Large intestine (tissue), 3 donors: ENCODE measurements at regions not wholly inside any gene's neighbourhood (a gene's known extent, or its start where the extent isn't known, plus 50 kb on each side); places are given as distances from the start of the nearest gene placed in this dataset.
"Not testable (repeated sequence)": the region's sequence is repeated elsewhere in the genome, so short reads cannot be mapped to it uniquely, and the experiment has no call there.

Experiments used
- DNase-seq, 2 donors: peaks; one replicate each; pipeline versions ENCODE4 v3.0.0 to v3.0.0-alpha.2; 2013
- H3K27ac ChIP-seq: one replicate; pipeline ENCODE4 v1.5.1; 2013; ENCODE audit warnings: low read length
- H3K27me3 ChIP-seq: 2 replicates; pipeline ENCODE4 v1.6.1; 2013; ENCODE audit warnings: low read length; ENCODE audit not compliant: control insufficient read depth, insufficient read depth
- H3K36me3 ChIP-seq: 2 replicates; pipeline ENCODE4 v1.6.1; 2013; ENCODE audit warnings: low read length; ENCODE audit not compliant: control insufficient read depth, insufficient read depth
- H3K4me1 ChIP-seq: one replicate; pipeline ENCODE4 v1.6.1; 2013; ENCODE audit warnings: low read length; ENCODE audit not compliant: control insufficient read depth, insufficient read depth
- H3K4me3 ChIP-seq: one replicate; pipeline ENCODE4 v1.5.1; 2013; ENCODE audit warnings: low read length
- H3K9me3 ChIP-seq: one replicate; pipeline ENCODE4 v1.6.1; 2013; ENCODE audit warnings: mild to moderate bottlenecking, low read depth, low read length, moderate library complexity; ENCODE audit not compliant: control insufficient read depth
- WGBS: methylation state at CpG from one replicate; pipeline ENCODE4 v1.1.5; 2013; ENCODE audit warnings: low lambda C conversion rate; ENCODE audit not compliant: insufficient coverage; 5-methylcytosine and 5-hydroxymethylcytosine counted together

DNA sequence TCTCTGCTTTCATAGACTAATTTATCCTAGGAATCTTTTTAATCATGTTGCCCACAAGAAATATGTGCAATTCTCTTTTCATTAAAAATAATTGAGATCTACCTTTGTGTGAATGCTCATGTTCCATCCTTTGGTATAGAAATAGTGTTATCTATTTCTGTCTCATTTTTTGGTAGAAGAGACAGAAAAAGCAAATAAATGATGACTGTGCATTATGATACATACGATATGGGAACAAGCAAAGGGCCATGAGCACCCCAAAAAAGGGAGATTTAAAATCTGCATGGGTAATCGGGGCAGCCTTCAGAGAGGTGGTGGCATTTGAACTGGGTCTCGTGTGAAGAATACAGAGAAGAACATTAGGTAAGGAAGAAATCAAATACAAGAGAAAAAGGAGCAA lies 1197.5 kb upstream of the AUTS2 start:
- WGBS, result 93% methylated on average over 3 of the region's 3 CpGs
- H3K27me3 ChIP-seq, result no peaks in the 10 kb centered on the region
- no peaks in the 10 kb centered on the region for H3K9me3 ChIP-seq
- H3K36me3 ChIP-seq, result no peaks in the 10 kb centered on the region
- no peak for DNase-seq
- no peaks in the 10 kb centered on the region for H3K4me1 ChIP-seq
- H3K4me3 ChIP-seq, result no peak overlapping the region
- no peak overlapping the region for H3K27ac ChIP-seq

DNA sequence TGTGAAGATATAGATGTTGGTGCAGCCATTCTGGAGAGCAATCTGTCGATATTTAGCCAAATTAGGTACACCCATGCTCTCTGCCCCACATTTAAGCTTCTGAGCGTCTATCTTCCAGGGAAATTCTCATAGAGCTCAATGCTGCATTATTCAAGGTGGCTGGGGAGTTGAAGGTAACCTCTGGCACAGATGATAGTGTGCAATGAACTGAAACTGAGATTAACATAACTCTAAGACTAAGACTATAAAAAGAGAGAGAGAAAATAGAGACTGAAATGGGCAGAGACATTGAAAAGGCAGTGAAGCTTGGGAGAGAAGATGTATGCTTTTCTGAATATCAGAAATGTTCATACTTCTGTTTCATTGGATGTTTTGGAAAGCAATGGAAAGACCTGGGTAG lies 1197.0 kb upstream of the AUTS2 start:
- no peaks in the 10 kb centered on the region for H3K27me3 ChIP-seq
- H3K27ac ChIP-seq, result no peak overlapping the region
- H3K9me3 ChIP-seq, result no peaks in the 10 kb centered on the region
- no peak for DNase-seq
- no peaks in the 10 kb centered on the region for H3K36me3 ChIP-seq
- no peaks in the 10 kb centered on the region for H3K4me1 ChIP-seq
- WGBS, result no CpG with 5 or more reads among the region's 2 CpGs
- H3K4me3 ChIP-seq, result no peak overlapping the region

DNA sequence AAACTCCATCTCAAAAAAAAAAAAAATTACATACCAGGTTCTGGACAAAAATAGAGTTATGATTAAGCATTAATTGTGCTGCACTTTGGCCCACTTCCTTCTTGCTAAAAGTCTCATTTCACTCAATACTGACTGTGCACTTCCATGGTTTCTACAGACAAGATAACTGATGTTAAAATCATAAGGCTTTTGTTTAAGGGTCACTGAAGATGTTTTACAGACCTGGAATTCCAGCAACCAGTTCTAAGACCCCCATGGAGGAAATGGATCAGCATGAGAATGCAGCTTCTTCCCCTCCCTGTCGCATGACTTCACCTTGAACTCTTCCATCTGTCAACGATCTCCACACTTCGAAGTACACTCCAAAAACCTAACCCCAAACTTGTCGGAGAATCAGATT lies 1191.8 kb upstream of the AUTS2 start:
- H3K4me3 ChIP-seq, result no peak overlapping the region
- DNase-seq, result no peak
- H3K36me3 ChIP-seq, result no peaks in the 10 kb centered on the region
- H3K27ac ChIP-seq, result no peak overlapping the region
- H3K4me1 ChIP-seq, result no peaks in the 10 kb centered on the region
- no peaks in the 10 kb centered on the region for H3K9me3 ChIP-seq
- no peaks in the 10 kb centered on the region for H3K27me3 ChIP-seq
- 75% methylated on average over 1 of the region's 4 CpGs for WGBS

DNA sequence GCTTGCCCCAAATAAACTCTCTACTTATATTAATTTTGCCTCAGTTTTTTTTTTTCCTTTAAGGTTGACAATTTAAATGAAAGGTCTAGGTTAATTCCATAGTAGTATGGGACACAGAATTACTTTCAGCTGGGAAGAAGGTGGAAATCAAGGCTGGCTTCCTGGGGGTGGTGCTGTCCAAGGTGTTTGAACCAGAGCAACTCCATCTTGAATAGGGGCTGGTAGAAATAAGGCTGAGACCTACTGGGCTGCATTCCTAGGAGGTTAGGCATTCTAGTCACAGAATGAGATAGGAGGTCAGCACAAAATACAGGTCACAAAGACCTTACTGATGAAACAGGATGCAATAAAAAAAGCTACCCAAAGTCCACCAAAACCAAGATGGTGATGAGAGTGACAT lies 1190.8 kb upstream of the AUTS2 start:
- H3K4me3 ChIP-seq, result no peak overlapping the region
- no peak overlapping the region for H3K27ac ChIP-seq
- H3K4me1 ChIP-seq, result no peaks in the 10 kb centered on the region
- H3K9me3 ChIP-seq, result no peaks in the 10 kb centered on the region
- no peak for DNase-seq
- H3K27me3 ChIP-seq, result no peaks in the 10 kb centered on the region
- no peaks in the 10 kb centered on the region for H3K36me3 ChIP-seq

DNA sequence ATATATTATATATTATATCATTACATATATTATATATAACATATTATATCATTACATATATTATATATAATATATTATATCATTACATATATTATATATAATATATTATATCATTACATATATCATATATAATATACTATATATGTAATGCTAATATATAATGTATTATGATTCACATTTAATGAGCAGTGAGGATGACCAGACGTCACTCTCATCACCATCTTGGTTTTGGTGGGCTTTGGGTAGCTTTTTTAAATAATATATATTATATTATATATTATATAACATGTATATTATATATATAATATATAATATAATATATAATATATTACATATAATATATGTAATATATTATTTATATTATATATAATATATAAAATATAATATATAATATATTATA lies 1189.4 kb upstream of the AUTS2 start:
- Histone ChIP-seq H3K27me3 (no peaks in the 10 kb centered on the region), H3K4me3 (no peak overlapping the region), H3K27ac (no peak overlapping the region), H3K9me3 (no peaks in the 10 kb centered on the region), H3K36me3 (no peaks in the 10 kb centered on the region), H3K4me1 (no peaks in the 10 kb centered on the region)
- DNase-seq, result no peak
- no CpG with 5 or more reads among the region's 1 CpG for WGBS

DNA sequence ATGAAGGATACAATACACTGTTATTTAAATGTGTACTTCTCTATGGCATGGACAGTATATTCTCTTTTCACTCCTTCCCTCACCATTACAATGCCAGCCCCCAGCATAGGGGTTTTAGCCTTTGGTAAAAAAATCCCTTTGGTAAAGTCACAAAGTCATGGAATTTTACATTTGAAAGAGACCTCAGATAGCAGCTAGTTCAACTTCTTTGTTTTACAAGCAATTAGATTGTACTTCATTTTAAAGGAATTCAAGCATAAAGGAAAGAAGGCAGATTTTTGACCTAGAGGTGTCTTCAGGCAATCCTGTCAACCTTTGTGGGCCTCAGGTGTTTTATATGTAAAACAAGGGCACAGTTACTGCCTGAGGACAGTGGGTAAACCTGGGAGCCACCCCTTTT lies 1188.4 kb upstream of the AUTS2 start:
- no peak for DNase-seq
- Histone ChIP-seq H3K27me3 (no peaks in the 10 kb centered on the region), H3K36me3 (no peaks in the 10 kb centered on the region), H3K9me3 (no peaks in the 10 kb centered on the region), H3K4me3 (no peak overlapping the region), H3K4me1 (no peaks in the 10 kb centered on the region), H3K27ac (no peak overlapping the region)

DNA sequence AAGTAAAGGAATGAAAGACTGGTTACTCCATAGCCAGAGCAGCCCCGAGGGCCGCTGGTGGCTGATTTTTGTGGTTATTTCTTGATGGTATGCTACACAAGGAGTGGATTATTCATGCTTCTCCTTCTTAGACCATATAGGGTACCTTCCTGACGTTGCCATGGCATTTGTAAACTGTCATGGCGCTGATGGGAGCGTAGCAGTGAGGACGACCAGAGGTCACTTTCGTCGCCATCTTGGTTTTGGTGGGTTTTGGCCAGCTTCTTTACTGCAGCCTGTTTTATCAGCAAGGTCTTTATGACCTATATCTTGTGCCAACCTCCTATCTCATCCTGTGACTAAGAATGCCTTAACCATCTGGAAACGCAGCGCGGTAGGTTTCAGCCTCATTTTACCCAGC lies 1187.6 kb upstream of the AUTS2 start:
- not testable (repeated sequence) for H3K27me3 ChIP-seq, H3K4me1 ChIP-seq, H3K36me3 ChIP-seq, H3K9me3 ChIP-seq, DNase-seq, H3K4me3 ChIP-seq, H3K27ac ChIP-seq
- WGBS, result no CpG with 5 or more reads among the region's 11 CpGs

DNA sequence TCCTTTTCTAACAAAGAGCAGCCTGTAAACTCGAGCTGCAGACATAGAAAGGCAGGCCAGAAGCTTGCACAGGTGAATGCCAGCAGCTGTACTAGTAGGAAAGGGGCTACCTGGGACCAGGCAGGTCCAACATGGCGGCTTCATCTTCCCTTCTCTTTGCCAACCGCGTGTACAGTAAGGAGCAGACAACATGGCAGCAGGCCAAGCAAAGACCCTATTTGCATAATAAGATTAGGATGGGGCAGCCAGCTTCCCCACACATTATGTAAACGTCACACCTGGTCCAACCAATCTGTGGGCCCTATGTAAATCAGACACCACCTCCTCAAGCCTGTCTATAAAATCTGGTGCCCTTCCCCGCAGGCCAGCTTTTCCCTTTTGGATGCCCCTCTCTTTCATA lies 1186.5 kb upstream of the AUTS2 start:
- Histone ChIP-seq H3K4me1 (no peaks in the 10 kb centered on the region), H3K36me3 (no peaks in the 10 kb centered on the region), H3K27me3 (no peaks in the 10 kb centered on the region), H3K27ac (no peak overlapping the region), H3K9me3 (no peaks in the 10 kb centered on the region), H3K4me3 (no peak overlapping the region)
- WGBS, result 100% methylated on average over 1 of the region's 6 CpGs
- DNase-seq, result no peak

DNA sequence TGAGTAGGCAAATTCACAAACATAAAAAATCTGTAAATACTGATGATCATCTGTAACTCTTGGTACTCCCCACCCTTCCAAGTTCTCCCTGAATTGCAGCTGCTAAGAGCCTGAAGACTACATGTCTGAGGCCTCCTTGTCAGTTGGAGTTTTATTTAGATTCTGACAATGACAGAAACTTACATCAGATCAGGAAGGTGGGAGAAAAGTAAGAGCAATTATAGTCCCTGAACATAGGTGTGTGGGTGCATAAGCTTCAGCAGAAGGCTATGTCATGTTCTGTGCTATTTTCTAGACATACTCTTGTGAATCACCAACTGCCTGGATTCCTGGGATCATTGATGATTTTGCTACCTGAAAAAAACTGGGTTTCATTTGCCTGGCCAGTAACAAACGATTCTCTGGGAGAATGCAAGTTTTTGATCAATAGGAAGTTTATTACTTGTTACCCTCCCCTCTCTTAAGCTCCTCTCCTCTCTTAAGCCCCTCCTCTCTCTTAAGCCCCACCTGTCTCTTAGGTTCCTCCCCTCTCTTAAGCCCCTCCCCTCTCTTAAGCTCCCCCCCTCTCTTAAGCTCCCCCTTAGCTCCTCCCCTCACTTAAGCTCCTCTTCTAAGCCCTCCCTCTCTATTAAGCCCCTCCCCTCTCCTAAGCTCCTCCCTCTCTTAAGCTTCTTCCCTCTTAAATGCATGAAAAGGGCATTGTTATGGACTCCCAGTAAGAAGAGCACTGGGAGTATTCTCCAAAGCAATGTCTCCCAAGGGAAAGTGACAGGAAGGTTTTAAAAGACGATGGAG lies 1183.4 kb upstream of the AUTS2 start:
- Histone ChIP-seq H3K4me3 (no peak overlapping the region), H3K4me1 (no peaks in the 10 kb centered on the region), H3K27me3 (no peaks in the 10 kb centered on the region), H3K36me3 (no peaks in the 10 kb centered on the region), H3K9me3 (no peaks in the 10 kb centered on the region), H3K27ac (no peak overlapping the region)
- no CpG with 5 or more reads among the region's 2 CpGs for WGBS
- DNase-seq, result no peak

DNA sequence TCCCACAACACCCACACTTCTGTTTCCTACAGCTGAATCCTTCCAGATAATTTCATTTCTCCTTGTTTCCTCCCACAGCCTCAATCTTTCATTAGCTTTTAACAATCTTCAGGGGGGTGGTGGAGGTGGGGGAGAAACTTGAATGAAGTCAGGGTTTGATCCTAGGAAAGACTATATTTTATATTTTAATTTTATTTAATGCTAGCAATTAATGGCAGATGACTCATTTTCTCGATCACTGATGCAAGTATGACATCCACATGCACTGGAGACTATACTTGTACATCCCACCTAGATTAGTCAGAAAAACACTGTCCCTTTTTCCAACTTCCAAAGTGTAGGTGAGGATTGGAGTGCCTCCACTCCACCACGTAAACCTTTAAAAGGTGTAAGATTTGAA lies 1181.3 kb upstream of the AUTS2 start:
- WGBS, result no CpG with 5 or more reads among the region's 2 CpGs
- H3K27me3 ChIP-seq, result no peaks in the 10 kb centered on the region
- no peaks in the 10 kb centered on the region for H3K36me3 ChIP-seq
- DNase-seq, result no peak
- H3K27ac ChIP-seq, result no peak overlapping the region
- no peak overlapping the region for H3K4me3 ChIP-seq
- H3K4me1 ChIP-seq, result no peaks in the 10 kb centered on the region
- H3K9me3 ChIP-seq, result no peaks in the 10 kb centered on the region

DNA sequence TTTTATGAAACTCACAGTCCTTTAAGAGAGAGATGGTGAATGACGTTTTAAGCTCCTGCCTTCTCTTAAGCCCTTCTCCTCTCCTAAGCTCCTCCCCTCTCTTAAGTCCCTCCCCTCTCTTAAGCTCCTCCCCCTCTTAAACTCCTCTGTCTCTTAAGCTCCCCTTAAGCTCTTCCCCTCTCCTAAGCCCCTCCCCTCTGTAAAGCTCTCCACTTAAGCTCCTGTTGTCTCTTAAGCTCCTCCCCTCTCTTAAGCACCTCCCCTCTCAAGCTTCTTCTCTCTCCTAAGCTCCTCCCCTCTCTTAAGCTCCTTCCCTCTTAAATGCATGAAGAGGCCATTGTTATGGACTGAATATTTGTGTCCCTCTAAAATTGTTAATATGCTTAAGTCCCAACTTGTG lies 1180.6 kb upstream of the AUTS2 start:
- WGBS, result 63% methylated on average over 1 of the region's 1 CpG
- no peaks in the 10 kb centered on the region for H3K9me3 ChIP-seq
- H3K27me3 ChIP-seq, result no peaks in the 10 kb centered on the region

More for the DNA sequence above, 1180.6 kb upstream of the AUTS2 start:
- no peak overlapping the region for H3K4me3 ChIP-seq
- no peak overlapping the region for H3K27ac ChIP-seq
- no peaks in the 10 kb centered on the region for H3K36me3 ChIP-seq
- H3K4me1 ChIP-seq, result no peaks in the 10 kb centered on the region
- DNase-seq, result no peak
